ENCODE measurements at regions not wholly inside any gene's neighbourhood (a gene's known extent, or its start where the extent isn't known, plus 50 kb on each side); places are given as distances from the start of the nearest gene placed in this dataset.

DNA sequence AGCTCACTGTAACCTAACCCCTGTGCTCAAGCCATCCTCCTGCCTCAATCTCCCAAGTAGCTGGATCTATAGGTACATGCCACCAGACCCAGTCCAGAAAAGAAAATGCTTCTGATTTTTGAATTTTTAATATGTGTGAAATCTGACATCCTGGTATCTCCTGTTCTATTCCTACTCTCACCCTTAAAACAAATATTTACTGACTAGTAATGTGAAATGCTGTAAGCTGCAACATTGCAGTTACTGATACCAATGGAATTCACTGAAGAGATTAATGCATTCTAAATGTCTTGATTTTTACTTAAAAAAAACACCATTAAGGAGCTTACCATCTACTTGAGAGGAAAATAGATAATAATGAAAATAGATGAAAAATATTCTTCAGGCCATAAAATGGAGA is 162.7 kb upstream of the TSLP start:
- no peaks in the 10 kb centered on the region for H3K27me3 ChIP-seq (ENCODE audit: insufficient read depth, low read length)
- no peaks in the 10 kb centered on the region for H3K36me3 ChIP-seq (ENCODE audit: insufficient read depth, low read length)
- TF ChIP-seq CTCF (IDR thresholded peaks at IDR 0.05; ENCODE audit: extremely low read depth, low read depth, low read length): no peak
- H3K4me2 ChIP-seq (ENCODE audit: insufficient read depth, low read length): no peak overlapping the region
- no peak for DNase-seq (ENCODE audit: insufficient read length, low spot score, missing footprints)
- no peak overlapping the region for H2AFZ ChIP-seq (ENCODE audit: low read length)
- H3K4me1 ChIP-seq (ENCODE audit: insufficient read depth, low read length): peaks cover 21% of the 10 kb centered on the region
- no peaks in the 10 kb centered on the region for H3K9me3 ChIP-seq (ENCODE audit: low read depth, low read length)
- H4K20me1 ChIP-seq (ENCODE audit: insufficient read depth, low read length): no peaks in the 10 kb centered on the region
- H3K27ac ChIP-seq (ENCODE audit: low read depth, low read length): no peak overlapping the region
- no peaks in the 10 kb centered on the region for H3K79me2 ChIP-seq (ENCODE audit: insufficient read depth, low read length)
- no peak overlapping the region for H3K4me3 ChIP-seq (ENCODE audit: insufficient read depth, low read length)

GRCh38 chr5:110909415-110909814 is 162.1 kb upstream of the TSLP start:
- H3K36me3 ChIP-seq (ENCODE audit: insufficient read depth, low read length): no peaks in the 10 kb centered on the region
- no peak for DNase-seq (ENCODE audit: insufficient read length, low spot score, missing footprints)
- H2AFZ ChIP-seq (ENCODE audit: low read length): no peak overlapping the region
- H3K9me3 ChIP-seq (ENCODE audit: low read depth, low read length): no peaks in the 10 kb centered on the region
- H3K4me2 ChIP-seq (ENCODE audit: insufficient read depth, low read length): no peak overlapping the region
- H3K27ac ChIP-seq (ENCODE audit: low read depth, low read length): no peak overlapping the region
- H3K4me3 ChIP-seq (ENCODE audit: insufficient read depth, low read length): no peak overlapping the region
- H4K20me1 ChIP-seq (ENCODE audit: insufficient read depth, low read length): no peaks in the 10 kb centered on the region
- peaks cover 21% of the 10 kb centered on the region for H3K4me1 ChIP-seq (ENCODE audit: insufficient read depth, low read length)
- H3K27me3 ChIP-seq (ENCODE audit: insufficient read depth, low read length): no peaks in the 10 kb centered on the region
- no peaks in the 10 kb centered on the region for H3K79me2 ChIP-seq (ENCODE audit: insufficient read depth, low read length)
- no peak for TF ChIP-seq CTCF (IDR thresholded peaks at IDR 0.05; ENCODE audit: extremely low read depth, low read depth, low read length)

DNA sequence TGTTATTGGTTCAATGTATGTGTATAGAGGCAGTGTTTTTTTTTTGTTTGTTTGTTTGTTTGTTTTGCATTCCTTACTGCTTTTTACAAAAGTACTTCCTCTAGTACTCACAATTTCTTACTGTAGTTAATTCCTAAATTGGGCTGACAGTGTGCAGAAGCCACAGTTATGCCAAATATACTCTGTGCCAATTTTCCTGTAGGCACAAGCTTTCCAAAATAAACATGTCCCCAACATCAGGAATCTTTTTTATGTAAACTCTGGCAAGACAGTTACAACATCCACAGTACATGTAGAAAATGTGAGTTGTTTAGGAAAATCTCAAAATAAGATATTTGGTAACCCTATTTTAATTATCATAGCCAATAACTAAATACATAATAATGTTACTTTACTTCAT is 161.6 kb upstream of the TSLP start:
- Histone ChIP-seq H3K36me3 (ENCODE audit: insufficient read depth, low read length) (no peaks in the 10 kb centered on the region), H3K79me2 (ENCODE audit: insufficient read depth, low read length) (no peaks in the 10 kb centered on the region), H3K4me2 (ENCODE audit: insufficient read depth, low read length) (no peak overlapping the region), H3K27ac (ENCODE audit: low read depth, low read length) (no peak overlapping the region), H3K9me3 (ENCODE audit: low read depth, low read length) (no peaks in the 10 kb centered on the region), H3K4me3 (ENCODE audit: insufficient read depth, low read length) (no peak overlapping the region), H4K20me1 (ENCODE audit: insufficient read depth, low read length) (no peaks in the 10 kb centered on the region), H3K27me3 (ENCODE audit: insufficient read depth, low read length) (no peaks in the 10 kb centered on the region), H2AFZ (ENCODE audit: low read length) (no peak overlapping the region), H3K4me1 (ENCODE audit: insufficient read depth, low read length) (peaks cover 21% of the 10 kb centered on the region)
- TF ChIP-seq CTCF (IDR thresholded peaks at IDR 0.05; ENCODE audit: extremely low read depth, low read depth, low read length): no peak
- no peak for DNase-seq (ENCODE audit: insufficient read length, low spot score, missing footprints)

DNA sequence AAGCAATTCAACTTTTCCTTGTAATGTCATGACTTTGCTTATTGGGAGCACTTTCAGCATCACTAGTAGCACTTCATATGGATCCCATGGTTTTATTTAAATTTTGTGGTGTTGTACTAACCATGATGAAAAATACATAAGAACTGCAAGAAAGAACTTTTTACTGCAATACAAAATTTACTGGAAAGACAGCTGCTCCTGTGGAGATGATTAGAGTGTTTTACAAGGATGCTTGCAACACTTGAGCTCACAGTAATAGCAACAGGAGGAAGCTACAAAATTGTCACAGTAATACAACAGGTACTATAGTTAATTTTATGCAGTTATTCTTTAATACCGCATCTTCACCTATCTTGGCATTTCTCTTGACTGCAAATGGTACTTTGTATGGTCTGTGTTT is 158.3 kb upstream of the TSLP start:
- DNase-seq (ENCODE audit: insufficient read length, low spot score, missing footprints): no peak
- Histone ChIP-seq H3K9me3 (ENCODE audit: low read depth, low read length) (no peaks in the 10 kb centered on the region), H3K36me3 (ENCODE audit: insufficient read depth, low read length) (no peaks in the 10 kb centered on the region), H3K4me2 (ENCODE audit: insufficient read depth, low read length) (no peak overlapping the region), H3K79me2 (ENCODE audit: insufficient read depth, low read length) (no peaks in the 10 kb centered on the region), H3K4me1 (ENCODE audit: insufficient read depth, low read length) (peaks cover 48% of the 10 kb centered on the region), H3K27ac (ENCODE audit: low read depth, low read length) (no peak overlapping the region), H2AFZ (ENCODE audit: low read length) (no peak overlapping the region), H4K20me1 (ENCODE audit: insufficient read depth, low read length) (no peaks in the 10 kb centered on the region), H3K27me3 (ENCODE audit: insufficient read depth, low read length) (no peaks in the 10 kb centered on the region), H3K4me3 (ENCODE audit: insufficient read depth, low read length) (no peak overlapping the region)
- no peak for TF ChIP-seq CTCF (IDR thresholded peaks at IDR 0.05; ENCODE audit: extremely low read depth, low read depth, low read length)

All from osteoblast (primary cell).